DOHH2 (cell line): ENCODE measurements at regions not wholly inside any gene's neighbourhood (a gene's known extent, or its start where the extent isn't known, plus 50 kb on each side); places are given as distances from the start of the nearest gene placed in this dataset.

ENCODE experiments used
- EZH2phosphoT487 ChIP-seq: fragments of 200-600 bp; sonication (generic); IDR thresholded peaks from 2 replicates; pipeline ENCODE4 v1.6.1; 2017; ENCODE audit warnings: borderline replicate concordance, mild to moderate bottlenecking, antibody characterized with exemption, low read length, moderate library complexity, mixed read lengths
- TF ChIP-seq, protein P1 (sequence below): fragments of 200-600 bp; sonication (generic); IDR thresholded peaks from one replicate; pipeline ENCODE4 v1.5.1; 2014; ENCODE audit warnings: antibody characterized with exemption, mild to moderate bottlenecking, low read depth, low read length; ENCODE audit not compliant: poor library complexity, severe bottlenecking

DNA sequence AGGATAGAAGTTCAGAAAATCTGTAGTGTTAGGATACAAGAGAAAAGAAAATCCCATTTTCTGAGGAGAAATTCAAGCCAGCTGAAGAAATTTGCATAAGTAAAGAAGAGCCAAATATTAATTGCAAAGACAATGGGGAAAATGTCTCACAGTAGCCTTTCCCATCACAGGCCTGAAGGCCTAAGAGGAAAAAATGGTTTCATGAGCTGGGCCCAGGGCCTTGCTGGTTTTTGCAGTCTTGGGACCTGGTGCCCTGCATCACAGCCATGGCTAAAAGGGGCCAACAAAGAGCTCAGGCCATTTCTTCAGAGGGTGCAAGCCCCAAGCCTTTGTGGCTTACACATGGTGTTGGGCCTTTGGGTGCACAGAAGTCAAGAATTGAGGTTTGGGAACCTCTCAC, 413.6 kb upstream of the CYRIA start:
- TF ChIP-seq, protein P1, sequence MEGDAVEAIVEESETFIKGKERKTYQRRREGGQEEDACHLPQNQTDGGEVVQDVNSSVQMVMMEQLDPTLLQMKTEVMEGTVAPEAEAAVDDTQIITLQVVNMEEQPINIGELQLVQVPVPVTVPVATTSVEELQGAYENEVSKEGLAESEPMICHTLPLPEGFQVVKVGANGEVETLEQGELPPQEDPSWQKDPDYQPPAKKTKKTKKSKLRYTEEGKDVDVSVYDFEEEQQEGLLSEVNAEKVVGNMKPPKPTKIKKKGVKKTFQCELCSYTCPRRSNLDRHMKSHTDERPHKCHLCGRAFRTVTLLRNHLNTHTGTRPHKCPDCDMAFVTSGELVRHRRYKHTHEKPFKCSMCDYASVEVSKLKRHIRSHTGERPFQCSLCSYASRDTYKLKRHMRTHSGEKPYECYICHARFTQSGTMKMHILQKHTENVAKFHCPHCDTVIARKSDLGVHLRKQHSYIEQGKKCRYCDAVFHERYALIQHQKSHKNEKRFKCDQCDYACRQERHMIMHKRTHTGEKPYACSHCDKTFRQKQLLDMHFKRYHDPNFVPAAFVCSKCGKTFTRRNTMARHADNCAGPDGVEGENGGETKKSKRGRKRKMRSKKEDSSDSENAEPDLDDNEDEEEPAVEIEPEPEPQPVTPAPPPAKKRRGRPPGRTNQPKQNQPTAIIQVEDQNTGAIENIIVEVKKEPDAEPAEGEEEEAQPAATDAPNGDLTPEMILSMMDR = no peak
- TF ChIP-seq EZH2phosphoT487 = no peak
